GM18907 (cell line): ENCODE measurements at regions not wholly inside any gene's neighbourhood (a gene's known extent, or its start where the extent isn't known, plus 50 kb on each side); places are given as distances from the start of the nearest gene placed in this dataset.

ENCODE experiments used
- ATAC-seq: cut with Tn5 transposase; IDR thresholded peaks from one replicate; pipeline ENCODE4 v1.9.1; 2021; ENCODE audit warnings: mild to moderate bottlenecking, moderate library complexity; ENCODE audit not compliant: unreplicated experiment

DNA sequence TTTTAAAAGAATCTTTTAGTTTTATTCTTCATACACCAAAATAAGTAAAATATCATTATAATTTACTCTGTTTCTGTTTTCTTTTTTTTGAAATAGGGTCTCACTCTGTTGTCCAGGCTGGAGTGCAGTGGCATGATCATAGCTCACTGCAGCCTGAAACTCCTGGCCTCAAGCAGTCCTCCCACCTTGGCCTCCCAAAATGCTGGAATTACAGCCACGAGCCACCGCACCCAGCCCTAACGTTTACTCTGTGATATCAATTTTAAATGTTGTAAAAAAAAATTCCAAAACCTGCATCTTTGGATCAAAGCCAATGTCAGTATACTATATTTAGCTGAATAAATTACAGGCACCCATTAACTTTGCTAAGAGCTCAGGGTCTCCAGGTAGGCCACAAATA is 437.1 kb upstream of the USP15 start:
- ATAC-seq: no peak

- ATAC-seq: no peak
Measured at GRCh38 chr12:61846765-61847164, 413.4 kb upstream of the USP15 start.

- no peak for ATAC-seq
Measured at GRCh38 chr12:61848893-61849292, 411.3 kb upstream of the USP15 start.

DNA sequence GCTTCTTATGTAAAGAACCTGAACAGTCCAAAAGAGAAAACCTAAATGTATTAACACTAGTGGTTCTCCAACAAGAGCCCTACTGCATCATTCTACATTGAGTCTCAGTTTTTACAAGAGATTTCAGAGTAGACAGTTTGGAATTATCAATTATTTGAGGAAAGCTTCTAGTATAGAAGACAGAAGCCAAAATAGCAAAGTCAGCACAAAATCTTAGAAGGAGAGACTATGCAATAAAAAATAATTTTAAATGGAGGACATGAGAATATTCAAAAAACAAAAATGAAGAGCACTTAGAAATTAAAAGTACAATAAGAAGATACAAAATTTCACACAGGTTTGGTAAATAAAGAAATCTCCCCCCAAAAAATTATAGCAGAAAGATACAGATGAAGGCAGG is 406.3 kb upstream of the USP15 start:
- no peak for ATAC-seq

DNA sequence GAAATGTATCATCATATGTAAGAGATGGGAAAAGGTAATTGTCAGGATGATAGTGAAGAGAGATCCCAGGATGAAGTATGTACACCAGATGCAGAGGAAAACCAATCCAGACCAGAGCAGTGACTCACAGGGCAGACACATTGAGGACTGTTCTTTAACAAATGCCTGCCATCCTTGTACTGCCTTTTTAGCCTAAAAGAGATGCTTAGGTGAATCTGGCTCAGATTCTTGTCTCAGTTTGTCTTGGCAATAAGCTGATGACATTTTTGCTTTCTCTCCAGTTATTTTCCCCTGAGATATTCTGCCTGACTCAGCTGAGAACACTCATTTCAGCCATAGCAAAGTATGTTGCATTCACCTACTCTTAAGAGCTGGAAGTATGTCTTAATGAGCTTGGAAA is 405.3 kb upstream of the USP15 start:
- ATAC-seq: no peak

DNA sequence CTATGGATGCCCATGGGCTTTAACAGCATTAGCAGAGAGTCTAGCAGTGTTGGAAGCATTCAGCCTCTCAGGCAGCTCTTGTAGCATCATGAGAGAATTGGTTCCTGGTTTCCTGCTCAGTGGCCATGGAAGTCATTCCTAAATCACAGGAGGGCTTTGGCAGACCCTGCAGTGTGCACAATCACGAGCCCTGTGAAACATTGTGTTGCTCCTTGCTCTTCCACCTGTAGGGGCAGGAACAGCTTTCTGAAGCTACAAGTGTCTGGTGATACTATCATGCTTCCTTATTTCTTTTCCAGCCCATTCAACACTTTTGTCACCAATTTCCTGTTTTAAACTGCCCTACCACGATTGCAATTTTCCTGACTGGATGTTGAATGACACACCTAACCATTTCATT is 402.2 kb upstream of the USP15 start:
- ATAC-seq: no peak

DNA sequence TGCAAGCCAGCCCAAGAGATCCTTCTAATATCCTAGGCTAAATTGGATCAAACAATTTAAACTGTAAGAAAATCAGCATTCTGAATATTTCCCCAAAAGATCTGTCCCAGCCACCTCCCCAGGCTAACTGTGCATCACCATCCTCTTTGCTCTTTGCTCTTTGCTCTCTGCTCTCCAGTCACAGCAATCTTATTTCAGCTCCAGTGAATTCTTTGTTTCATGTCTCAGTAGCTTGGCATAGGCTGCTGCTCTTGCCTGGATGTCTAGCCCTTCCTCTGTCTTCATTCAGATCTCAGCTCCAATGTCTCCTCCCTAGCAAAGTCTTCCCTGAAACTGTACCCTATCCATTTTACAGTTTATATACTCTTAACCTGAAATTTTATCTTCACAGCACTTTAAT is 399.8 kb upstream of the USP15 start:
- no peak for ATAC-seq

GRCh38 chr12:61862986-61863385 is 397.2 kb upstream of the USP15 start:
- no peak for ATAC-seq

DNA sequence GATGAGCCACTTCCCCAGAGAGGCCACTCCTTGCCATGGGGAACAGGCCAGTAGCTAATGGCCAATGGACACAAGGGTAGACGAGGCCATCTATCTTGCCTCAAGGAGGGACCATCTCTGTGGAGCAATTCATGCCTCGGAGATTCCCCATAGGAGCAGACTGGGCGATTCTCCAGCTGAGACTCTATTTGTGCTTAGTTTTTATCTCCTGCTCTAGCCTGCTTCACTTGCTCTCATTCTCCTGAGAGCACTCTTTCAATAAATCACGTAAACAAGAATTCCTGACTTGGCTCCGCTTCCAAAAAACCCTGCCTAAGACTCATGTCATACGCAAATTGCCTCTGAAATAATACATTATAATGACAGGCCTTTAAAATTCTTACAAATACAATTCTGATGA is 396.4 kb upstream of the USP15 start:
- no peak for ATAC-seq

- ATAC-seq: no peak
Measured at GRCh38 chr12:61869796-61870195, 390.4 kb upstream of the USP15 start.

DNA sequence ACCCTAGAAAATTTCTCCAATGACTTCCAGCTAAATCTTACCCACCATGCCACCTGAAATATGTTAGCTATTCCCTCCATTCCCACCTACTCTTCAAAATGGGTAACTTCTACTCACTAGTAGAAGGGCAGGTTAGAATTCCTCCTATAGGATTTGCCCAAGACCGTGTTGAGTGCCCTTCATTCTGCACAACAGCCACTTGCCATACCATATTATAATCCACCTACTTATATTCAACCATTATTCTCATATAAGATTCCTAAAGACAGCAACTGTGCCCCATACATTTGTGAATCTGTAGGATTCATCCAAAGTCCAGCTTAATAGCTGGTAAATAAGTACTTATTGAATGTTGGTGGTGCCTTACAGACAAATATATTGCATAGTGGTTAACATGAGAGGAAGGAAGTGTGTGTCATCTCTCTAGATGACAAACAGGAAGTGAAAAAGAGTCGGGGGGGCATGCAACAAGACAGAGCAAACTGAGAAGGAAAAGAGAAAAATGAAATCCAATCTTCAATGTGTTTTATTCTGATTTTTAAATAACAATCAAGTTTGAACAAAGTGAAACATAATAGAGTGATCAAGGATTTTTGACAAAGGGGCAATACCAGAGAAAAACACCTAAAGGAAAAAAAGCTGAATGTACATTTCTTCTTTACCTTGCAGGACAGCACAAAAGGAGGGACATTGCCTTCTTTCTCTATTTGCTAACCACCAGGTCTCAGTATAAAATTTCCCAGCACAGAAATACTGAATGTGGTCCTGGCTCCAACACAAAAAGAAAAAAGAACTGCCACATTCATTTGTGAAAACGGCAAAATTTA is 389.3 kb upstream of the USP15 start:
- ATAC-seq: no peak

DNA sequence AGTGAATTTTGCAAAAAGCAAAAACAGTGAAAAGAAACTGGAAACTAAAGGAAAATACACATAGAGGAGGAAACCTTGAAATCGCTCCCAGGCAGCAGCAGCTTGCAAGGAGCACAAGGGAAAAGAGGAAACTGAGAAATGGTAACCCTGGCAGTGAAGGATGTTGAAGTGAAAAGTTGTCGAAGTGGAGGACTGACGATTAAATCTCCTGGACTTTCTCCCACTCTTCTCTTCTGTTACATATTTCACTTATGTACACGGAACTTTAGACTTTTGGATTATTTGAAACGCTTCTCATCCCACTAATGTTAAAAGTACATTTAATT is 388.8 kb upstream of the USP15 start:
- no peak for ATAC-seq

DNA sequence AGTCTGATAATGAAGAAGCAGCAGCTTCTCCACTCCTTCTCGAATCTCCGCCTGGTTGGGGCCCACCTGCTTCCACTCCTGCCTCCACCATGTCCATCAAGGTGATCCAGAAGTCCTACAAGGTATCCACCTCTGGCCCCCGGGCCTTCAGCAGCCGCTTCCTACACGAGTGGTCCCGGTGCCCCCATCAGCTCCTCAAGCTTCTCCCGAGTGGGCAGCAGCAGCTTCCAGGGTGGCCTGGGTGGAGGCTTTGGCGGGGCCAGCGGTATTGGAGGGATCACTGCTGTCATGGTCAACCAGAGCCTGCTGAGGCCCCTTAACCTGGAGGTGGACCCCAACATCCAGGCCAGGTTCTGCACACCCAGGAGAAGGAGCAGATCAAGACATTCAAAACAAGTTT is 381.0 kb upstream of the USP15 start:
- no peak for ATAC-seq

- ATAC-seq: no peak
Measured at GRCh38 chr12:61880186-61880585, 380.0 kb upstream of the USP15 start.

- ATAC-seq: no peak
Measured at GRCh38 chr12:61891632-61892031, 368.6 kb upstream of the USP15 start.

GRCh38 chr12:61894168-61894567 is 366.0 kb upstream of the USP15 start:
- ATAC-seq: no peak

DNA sequence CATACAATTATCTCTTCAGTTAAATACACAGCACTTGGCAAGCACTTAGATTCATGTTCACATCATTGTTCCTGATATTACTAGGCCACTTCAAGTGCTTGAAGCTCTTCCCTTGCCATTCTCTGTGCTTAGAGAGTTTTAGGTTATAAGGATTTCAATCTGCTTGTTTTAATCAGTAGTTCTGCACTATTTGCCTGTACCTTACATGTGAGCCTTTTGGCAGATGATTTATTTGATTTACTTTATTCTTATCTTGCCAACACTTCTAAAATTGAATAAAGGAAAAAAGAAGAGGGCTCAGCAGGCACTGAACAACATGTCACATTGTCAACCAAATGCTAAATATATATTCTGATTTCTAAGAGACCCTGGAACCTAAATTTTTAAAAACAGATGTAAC is 363.8 kb upstream of the USP15 start:
- ATAC-seq: no peak

- no peak for ATAC-seq
Measured at GRCh38 chr12:61902403-61902802, 357.8 kb upstream of the USP15 start.

- no peak for ATAC-seq
Measured at GRCh38 chr12:61911113-61911512, 349.1 kb upstream of the USP15 start.

DNA sequence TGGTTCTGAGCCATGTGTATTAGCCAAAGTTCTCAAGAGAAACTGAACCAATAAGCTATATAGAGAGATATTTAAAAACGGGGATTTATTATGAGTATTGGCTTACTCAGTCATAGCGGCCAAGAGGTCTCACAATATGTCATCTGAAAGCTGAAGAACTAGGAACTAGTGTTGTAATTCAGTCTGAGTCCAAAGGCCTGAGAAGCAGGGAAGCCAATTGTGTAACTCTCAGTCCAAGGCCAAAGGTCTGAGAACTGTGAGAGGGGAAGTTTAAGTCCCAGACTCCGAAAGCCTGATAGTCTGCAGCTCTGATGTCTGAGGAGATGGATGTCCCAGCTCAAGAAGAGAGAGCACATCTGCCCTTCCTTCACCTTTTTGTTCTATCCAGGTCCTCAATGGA is 344.8 kb upstream of the USP15 start:
- ATAC-seq: no peak

- no peak for ATAC-seq
Measured at GRCh38 chr12:61916831-61917230, 343.4 kb upstream of the USP15 start.

DNA sequence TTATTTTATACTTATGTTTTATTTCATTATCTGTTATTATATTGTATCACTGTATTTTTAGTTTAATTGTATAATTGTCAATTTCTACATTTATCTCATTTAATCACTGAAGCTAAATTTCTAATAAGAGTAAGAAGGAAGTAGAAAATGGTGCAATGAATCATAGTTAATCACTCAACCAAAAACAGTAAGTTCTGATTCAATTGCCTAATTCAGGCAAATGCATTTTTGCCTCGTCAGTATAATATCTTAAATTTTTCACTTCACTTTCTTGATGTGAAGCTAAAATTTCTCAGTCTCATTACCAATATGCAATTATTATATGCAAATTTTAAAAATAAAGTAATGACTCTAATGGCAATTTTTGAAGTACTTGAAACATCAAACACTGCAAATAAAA is 340.5 kb upstream of the USP15 start:
- no peak for ATAC-seq

DNA sequence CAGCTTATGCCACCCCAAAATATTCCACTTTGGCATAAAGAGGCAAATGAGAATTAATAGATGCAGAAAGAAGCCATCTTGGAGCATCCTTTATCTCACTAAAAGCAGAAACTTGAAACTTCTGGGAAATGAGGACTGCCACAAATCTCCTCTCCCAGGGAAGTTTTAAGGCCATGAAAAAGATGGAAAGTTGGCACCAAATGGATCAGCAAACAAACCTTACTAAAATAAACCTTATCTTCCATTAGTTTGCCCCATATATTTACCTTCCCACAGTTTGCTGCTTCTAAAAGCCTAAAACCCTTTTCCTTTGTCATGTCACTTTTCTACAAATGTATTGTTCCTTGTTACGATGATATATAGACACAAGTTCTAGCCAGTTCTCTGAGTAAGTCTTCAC is 340.0 kb upstream of the USP15 start:
- no peak for ATAC-seq
